Activated naive CD4-positive, alpha-beta T cell treated with Interleukin-2 at 50 U/mL for 16 hours (primary cell): ENCODE measurements at regions not wholly inside any gene's neighbourhood (a gene's known extent, or its start where the extent isn't known, plus 50 kb on each side); places are given as distances from the start of the nearest gene placed in this dataset.
"Not testable (repeated sequence)": the region's sequence is repeated elsewhere in the genome, so short reads cannot be mapped to it uniquely, and the experiment has no call there.

ENCODE experiments used
- DNase-seq: peaks from one replicate; pipeline ENCODE4 v3.0.0-alpha.2; 2020

DNA sequence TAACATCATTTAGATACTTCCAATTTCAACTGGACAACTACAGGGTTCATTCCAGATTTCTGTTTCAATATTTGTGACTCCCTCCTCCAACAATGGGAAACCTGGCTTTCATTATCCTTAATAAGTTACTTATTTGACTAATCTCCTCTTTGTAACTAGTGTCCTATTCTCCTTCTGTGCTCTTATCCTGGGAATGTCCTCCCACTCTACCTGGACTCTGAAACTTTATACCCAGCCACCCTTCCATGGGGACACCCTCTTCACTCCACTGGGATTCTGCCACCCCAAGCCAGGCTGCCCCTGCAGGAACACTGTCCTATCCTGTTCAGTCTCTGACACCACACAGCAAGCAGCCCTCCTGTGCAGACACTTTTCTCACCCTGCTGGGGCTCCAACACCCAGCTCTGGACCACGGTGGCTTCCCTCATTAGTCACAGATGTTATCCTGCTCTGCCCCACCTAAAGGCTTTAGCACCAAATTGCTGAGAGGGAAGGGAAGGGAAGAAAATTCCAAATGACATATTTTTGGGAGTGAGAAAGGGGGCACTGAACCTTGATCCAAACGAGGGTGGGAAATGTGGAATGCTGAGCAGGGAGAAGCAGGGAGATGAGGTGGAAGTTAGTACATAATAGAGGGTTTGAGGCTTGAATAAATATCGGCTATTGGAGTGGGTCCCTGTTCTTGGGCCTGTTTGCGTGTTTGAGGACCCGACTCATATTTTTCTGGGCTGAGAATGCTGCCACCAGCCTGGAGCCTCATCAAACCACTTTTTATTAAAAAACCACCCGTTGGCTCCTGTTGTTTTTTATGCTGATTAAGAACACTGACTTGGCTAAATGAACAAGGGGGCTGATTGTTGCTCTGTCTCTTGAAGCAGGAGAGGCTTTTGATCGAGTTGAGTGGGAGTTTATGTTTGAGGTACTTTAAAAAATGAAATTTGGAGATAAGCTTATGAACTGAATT is 54.0 kb upstream of the AKIRIN2 start:
- no peak for DNase-seq

DNA sequence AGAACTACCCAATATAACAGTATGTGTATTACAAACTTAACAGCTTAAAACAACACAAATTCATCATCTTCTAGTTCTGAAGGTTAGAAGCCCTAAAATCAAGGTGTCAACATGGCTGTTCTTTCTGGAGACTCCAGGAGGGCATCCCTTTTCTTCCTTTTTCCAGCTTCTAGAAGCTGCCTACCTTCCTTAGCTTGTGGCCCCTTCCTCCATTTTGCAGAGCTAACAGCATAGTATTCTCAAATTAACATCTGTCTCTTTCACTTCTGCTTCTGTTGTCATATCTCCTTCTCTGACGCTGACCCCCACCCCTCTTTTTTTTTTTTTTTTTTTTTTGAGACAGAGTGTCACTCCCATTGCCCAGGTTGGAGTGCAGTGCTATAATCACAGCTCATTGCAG is 52.8 kb upstream of the AKIRIN2 start:
- no peak for DNase-seq

DNA sequence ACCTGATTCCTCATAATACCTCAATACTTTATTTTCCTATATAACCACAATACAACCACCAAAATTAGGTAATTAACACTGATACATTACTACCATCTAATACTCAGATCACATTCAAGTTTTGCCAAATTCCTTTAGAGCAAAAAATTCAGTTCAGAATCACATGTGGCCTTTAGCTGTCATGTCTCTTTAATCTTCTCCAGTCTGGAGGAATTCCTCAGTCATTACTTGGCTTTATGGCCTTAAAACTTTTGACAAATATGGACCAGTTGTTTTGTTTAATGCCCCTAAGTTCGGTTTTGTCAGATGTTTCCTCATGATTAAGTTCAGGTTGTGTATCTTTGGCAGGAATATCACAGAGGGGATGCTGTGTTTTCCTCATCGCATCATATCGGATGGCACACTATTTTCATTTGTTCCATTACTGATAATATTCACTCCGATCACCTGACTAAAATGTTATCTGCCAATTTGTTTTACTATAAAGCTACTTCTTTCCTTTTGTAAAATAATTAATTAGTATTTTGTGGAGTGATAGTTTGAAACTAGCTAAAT is 51.2 kb upstream of the AKIRIN2 start:
- DNase-seq = no peak

DNA sequence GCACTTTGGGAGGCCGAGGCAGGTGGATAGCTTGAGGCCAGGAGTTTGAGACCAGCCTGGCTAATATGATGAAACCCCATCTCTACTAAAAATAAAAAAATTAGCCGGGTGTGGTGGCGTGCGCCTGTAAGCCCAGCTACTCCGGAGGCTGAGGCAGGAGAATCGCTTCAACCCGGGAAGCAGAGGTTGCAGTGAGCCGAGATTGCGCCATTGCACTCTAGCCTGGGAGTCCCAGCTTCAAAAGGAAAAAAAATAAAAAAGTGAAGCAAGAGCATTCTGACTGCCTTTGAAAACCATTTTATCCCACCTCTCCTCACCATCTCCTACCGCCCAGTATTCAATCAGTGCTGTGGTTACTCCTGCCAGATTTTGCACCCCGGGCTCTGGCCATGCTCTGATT is 50.5 kb upstream of the AKIRIN2 start:
- not testable (repeated sequence) for DNase-seq
